Mammary epithelial cell (primary cell): ENCODE measurements at regions not wholly inside any gene's neighbourhood (a gene's known extent, or its start where the extent isn't known, plus 50 kb on each side); places are given as distances from the start of the nearest gene placed in this dataset.

Source experiments
- EZH2 ChIP-seq: IDR thresholded peaks from 2 replicates; pipeline ENCODE4 v1.6.1; 2012; ENCODE audit warnings: low read length, inconsistent platforms, borderline replicate concordance
- TF ChIP-seq, protein P1 (sequence below), 2 donors: IDR thresholded peaks in 1 of 2; conservative IDR thresholded peaks in 1 of 2; 2 replicates each; pipeline ENCODE4 v1.5.1; 2011 to 2012; ENCODE audit warnings: inconsistent platforms in 2 of 2, low read length in 2 of 2, mild to moderate bottlenecking in 2 of 2, control low read depth in 1 of 2, low read depth in 1 of 2; ENCODE audit not compliant: insufficient read depth in 1 of 2; ENCODE audit errors: extremely low read depth in 1 of 2

GRCh38 chr4:23234018-23234417, 541.3 kb downstream of the GBA3 start:
- TF ChIP-seq, protein P1, sequence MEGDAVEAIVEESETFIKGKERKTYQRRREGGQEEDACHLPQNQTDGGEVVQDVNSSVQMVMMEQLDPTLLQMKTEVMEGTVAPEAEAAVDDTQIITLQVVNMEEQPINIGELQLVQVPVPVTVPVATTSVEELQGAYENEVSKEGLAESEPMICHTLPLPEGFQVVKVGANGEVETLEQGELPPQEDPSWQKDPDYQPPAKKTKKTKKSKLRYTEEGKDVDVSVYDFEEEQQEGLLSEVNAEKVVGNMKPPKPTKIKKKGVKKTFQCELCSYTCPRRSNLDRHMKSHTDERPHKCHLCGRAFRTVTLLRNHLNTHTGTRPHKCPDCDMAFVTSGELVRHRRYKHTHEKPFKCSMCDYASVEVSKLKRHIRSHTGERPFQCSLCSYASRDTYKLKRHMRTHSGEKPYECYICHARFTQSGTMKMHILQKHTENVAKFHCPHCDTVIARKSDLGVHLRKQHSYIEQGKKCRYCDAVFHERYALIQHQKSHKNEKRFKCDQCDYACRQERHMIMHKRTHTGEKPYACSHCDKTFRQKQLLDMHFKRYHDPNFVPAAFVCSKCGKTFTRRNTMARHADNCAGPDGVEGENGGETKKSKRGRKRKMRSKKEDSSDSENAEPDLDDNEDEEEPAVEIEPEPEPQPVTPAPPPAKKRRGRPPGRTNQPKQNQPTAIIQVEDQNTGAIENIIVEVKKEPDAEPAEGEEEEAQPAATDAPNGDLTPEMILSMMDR (conservative IDR thresholded peaks at IDR 0.05 in 1 of 2, IDR thresholded peaks at IDR 0.05 in 1 of 2; ENCODE audit: extremely low read depth in 1 of 2, insufficient read depth in 1 of 2, low read depth in 1 of 2, low read length in 2 of 2) = no peak
- TF ChIP-seq EZH2 = no peak
